GM18511 (cell line): ENCODE measurements at regions not wholly inside any gene's neighbourhood (a gene's known extent, or its start where the extent isn't known, plus 50 kb on each side); places are given as distances from the start of the nearest gene placed in this dataset.
"Not testable (repeated sequence)": the region's sequence is repeated elsewhere in the genome, so short reads cannot be mapped to it uniquely, and the experiment has no call there.

ENCODE experiments used
- ATAC-seq: cut with Tn5 transposase; IDR thresholded peaks from one replicate; pipeline ENCODE4 v1.9.1; 2021; ENCODE audit warnings: mild to moderate bottlenecking, moderate library complexity; ENCODE audit not compliant: unreplicated experiment

- ATAC-seq = no peak
Measured at GRCh38 chr1:219731771-219732170, 118.9 kb upstream of the ZC3H11B start.

- ATAC-seq = no peak
Measured at GRCh38 chr1:219726480-219727272, 113.8 kb upstream of the ZC3H11B start.

- no peak for ATAC-seq
Measured at GRCh38 chr1:219724440-219724839, 111.5 kb upstream of the ZC3H11B start.

GRCh38 chr1:219717536-219717935 lies 104.6 kb upstream of the ZC3H11B start:
- no peak for ATAC-seq

GRCh38 chr1:219716611-219717114 lies 103.8 kb upstream of the ZC3H11B start:
- ATAC-seq = no peak

- no peak for ATAC-seq
Measured at GRCh38 chr1:219713981-219714381, 101.1 kb upstream of the ZC3H11B start.

- ATAC-seq = no peak
Measured at GRCh38 chr1:219712506-219712905, 99.6 kb upstream of the ZC3H11B start.

GRCh38 chr1:219710529-219711194 lies 97.8 kb upstream of the ZC3H11B start:
- no peak for ATAC-seq

- no peak for ATAC-seq
Measured at GRCh38 chr1:219708919-219709543, 96.1 kb upstream of the ZC3H11B start.

- not testable (repeated sequence) for ATAC-seq
Measured at GRCh38 chr1:219707885-219708284, 95.0 kb upstream of the ZC3H11B start.

GRCh38 chr1:219704331-219704730 lies 91.4 kb upstream of the ZC3H11B start:
- ATAC-seq = not testable (repeated sequence)

- ATAC-seq = no peak
Measured at GRCh38 chr1:219703368-219703639, 90.4 kb upstream of the ZC3H11B start.

GRCh38 chr1:219701476-219701875 lies 88.6 kb upstream of the ZC3H11B start:
- ATAC-seq = no peak

- no peak for ATAC-seq
Measured at GRCh38 chr1:219699870-219700269, 87.0 kb upstream of the ZC3H11B start.

- no peak for ATAC-seq
Measured at GRCh38 chr1:219697682-219698081, 84.8 kb upstream of the ZC3H11B start.

GRCh38 chr1:219692981-219693380 lies 80.1 kb upstream of the ZC3H11B start:
- no peak for ATAC-seq

GRCh38 chr1:219689774-219690173 lies 76.9 kb upstream of the ZC3H11B start:
- no peak for ATAC-seq

GRCh38 chr1:219687779-219688178 lies 74.9 kb upstream of the ZC3H11B start:
- ATAC-seq = no peak

- ATAC-seq = no peak
Measured at GRCh38 chr1:219686171-219686570, 73.3 kb upstream of the ZC3H11B start.

GRCh38 chr1:219682788-219683187 lies 69.9 kb upstream of the ZC3H11B start:
- ATAC-seq = no peak

- ATAC-seq = no peak
Measured at GRCh38 chr1:219681876-219682275, 69.0 kb upstream of the ZC3H11B start.
